ENCODE measurements at regions not wholly inside any gene's neighbourhood (a gene's known extent, or its start where the extent isn't known, plus 50 kb on each side); places are given as distances from the start of the nearest gene placed in this dataset.

GRCh38 chr6:120473804-120474203, 860.5 kb downstream of the TBC1D32 start:
- TF ChIP-seq CTCF (conservative IDR thresholded peaks at IDR 0.05 in 1 of 2, IDR thresholded peaks at IDR 0.05 in 1 of 2; ENCODE audit: low read depth in 1 of 2, low read length in 2 of 2) (no peak), EZH2 (IDR thresholded peaks at IDR 0.05; ENCODE audit: low read length, missing control alignments) (no peak)
